D721Med (cell line): ENCODE measurements at regions not wholly inside any gene's neighbourhood (a gene's known extent, or its start where the extent isn't known, plus 50 kb on each side); places are given as distances from the start of the nearest gene placed in this dataset.

ENCODE experiments used
- DNase-seq: peaks from one replicate; pipeline ENCODE4 v3.0.0; 2011; ENCODE audit warnings: low spot score; ENCODE audit not compliant: insufficient read length
- FAIRE-seq: peaks from 2 replicates; lab custom pipeline; 2011; peaks lifted over from hg19 to GRCh38; lab: Jason Lieb, UNC
- CTCF ChIP-seq: IDR thresholded peaks from 2 replicates; pipeline ENCODE4 v1.5.1; 2012; ENCODE audit warnings: mild to moderate bottlenecking, control low read depth; ENCODE audit not compliant: insufficient read depth; ENCODE audit errors: missing control alignments

GRCh38 chr7:123305840-123306375 is 106.1 kb upstream of the SLC13A1 start:
- FAIRE-seq (no peak), DNase-seq (no peak)
- TF ChIP-seq CTCF, result no peak

- FAIRE-seq, result no peak
- DNase-seq, result no peak
- TF ChIP-seq CTCF, result no peak
Observed at GRCh38 chr7:123303926-123304325, 104.2 kb upstream of the SLC13A1 start.

GRCh38 chr7:123296965-123297364 is 97.2 kb upstream of the SLC13A1 start:
- DNase-seq, result no peak
- TF ChIP-seq CTCF, result no peak
- FAIRE-seq, result no peak

- DNase-seq (no peak), FAIRE-seq (no peak)
- no peak for TF ChIP-seq CTCF
Observed at GRCh38 chr7:123293710-123294109, 93.9 kb upstream of the SLC13A1 start.

- no peak for FAIRE-seq
- no peak for DNase-seq
- no peak for TF ChIP-seq CTCF
Observed at GRCh38 chr7:123292227-123292626, 92.5 kb upstream of the SLC13A1 start.

GRCh38 chr7:123289200-123289599 is 89.4 kb upstream of the SLC13A1 start:
- FAIRE-seq, result no peak
- no peak for DNase-seq
- no peak for TF ChIP-seq CTCF

GRCh38 chr7:123285076-123285700 is 85.4 kb upstream of the SLC13A1 start:
- no peak for TF ChIP-seq CTCF
- FAIRE-seq, result no peak
- no peak for DNase-seq
